ENCODE measurements at regions not wholly inside any gene's neighbourhood (a gene's known extent, or its start where the extent isn't known, plus 50 kb on each side); places are given as distances from the start of the nearest gene placed in this dataset.

DNA sequence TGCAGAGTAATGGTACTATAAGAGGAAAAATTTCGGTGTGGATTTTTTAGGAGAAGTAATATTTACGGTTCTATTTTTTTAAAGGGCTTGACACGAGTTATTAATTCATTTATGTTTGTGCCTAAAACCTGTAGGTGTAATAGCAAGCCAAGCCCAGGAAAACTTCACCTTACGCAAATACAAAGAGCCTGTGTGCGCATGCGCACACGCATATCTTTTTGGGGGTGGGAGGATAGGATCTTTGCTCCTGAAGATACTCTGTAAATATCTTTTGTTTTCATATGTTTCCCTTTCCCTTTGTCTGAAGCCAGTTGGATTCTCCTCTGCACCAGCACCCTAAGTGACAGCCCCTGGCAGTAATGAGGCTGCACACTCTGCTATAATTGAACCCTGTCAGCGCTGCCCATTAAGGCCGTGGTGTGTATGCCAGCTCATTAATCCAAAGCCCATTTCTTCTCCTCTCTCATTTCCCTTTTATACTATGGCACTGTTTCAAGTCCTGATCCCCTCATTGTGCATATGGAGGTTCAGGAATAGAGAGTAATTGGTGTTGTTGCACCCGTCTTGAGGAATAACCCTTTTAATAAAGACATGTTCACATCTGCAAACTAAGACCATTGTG is 327.2 kb upstream of the E2F7 start:
- intact Hi-C loops (cut with micrococcal nuclease; ENCODE audit: unreplicated experiment) = no loop called here
- CTCF ChIA-PET = interaction anchor here (1.3 kb wide), 1 partner anchor 16 kb away, joined by 3 read pairs; no protein-coding TSS in a partner anchor
- 47% methylated on average over 10 of the region's 10 CpGs for WGBS (ENCODE audit: insufficient coverage, insufficient replicate concordance, low lambda C conversion rate, missing lambda C conversion rate)

More for the DNA sequence above, 327.2 kb upstream of the E2F7 start:
- no peaks in the 10 kb centered on the region for H3K36me3 ChIP-seq (ENCODE audit: control insufficient read depth in 2 of 2, insufficient read depth in 2 of 2, low read length in 1 of 2)
- TF ChIP-seq ZNF622 (IDR thresholded peaks at IDR 0.05) (no peak), KLF5 (IDR thresholded peaks at IDR 0.05; ENCODE audit: partially characterized antibody) (no peak), CHD4 (IDR thresholded peaks at IDR 0.05) (no peak), SRF (IDR thresholded peaks at IDR 0.05; ENCODE audit: low read depth in 2 of 2, low read length in 2 of 2) (no peak), MYB (IDR thresholded peaks at IDR 0.05; ENCODE audit: borderline replicate concordance, low read depth, low read length) (no peak), CREB1 (IDR thresholded peaks at IDR 0.05; ENCODE audit: low read depth) (no peak), KDM1A (IDR thresholded peaks at IDR 0.05; ENCODE audit: borderline replicate concordance) (no peak), ZNF24 (IDR thresholded peaks at IDR 0.05) (no peak), ZNF274 (IDR thresholded peaks at IDR 0.05; ENCODE audit: insufficient read depth, insufficient read length) (no peak), NR2C1 (IDR thresholded peaks at IDR 0.05) (no peak), GATAD2B (conservative IDR thresholded peaks at IDR 0.05; ENCODE audit: low read depth) (no peak)
- TF ChIP-seq, protein P1, sequence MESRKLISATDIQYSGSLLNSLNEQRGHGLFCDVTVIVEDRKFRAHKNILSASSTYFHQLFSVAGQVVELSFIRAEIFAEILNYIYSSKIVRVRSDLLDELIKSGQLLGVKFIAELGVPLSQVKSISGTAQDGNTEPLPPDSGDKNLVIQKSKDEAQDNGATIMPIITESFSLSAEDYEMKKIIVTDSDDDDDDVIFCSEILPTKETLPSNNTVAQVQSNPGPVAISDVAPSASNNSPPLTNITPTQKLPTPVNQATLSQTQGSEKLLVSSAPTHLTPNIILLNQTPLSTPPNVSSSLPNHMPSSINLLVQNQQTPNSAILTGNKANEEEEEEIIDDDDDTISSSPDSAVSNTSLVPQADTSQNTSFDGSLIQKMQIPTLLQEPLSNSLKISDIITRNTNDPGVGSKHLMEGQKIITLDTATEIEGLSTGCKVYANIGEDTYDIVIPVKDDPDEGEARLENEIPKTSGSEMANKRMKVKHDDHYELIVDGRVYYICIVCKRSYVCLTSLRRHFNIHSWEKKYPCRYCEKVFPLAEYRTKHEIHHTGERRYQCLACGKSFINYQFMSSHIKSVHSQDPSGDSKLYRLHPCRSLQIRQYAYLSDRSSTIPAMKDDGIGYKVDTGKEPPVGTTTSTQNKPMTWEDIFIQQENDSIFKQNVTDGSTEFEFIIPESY (IDR thresholded peaks at IDR 0.05) = no peak
- TF ChIP-seq, protein P2, sequence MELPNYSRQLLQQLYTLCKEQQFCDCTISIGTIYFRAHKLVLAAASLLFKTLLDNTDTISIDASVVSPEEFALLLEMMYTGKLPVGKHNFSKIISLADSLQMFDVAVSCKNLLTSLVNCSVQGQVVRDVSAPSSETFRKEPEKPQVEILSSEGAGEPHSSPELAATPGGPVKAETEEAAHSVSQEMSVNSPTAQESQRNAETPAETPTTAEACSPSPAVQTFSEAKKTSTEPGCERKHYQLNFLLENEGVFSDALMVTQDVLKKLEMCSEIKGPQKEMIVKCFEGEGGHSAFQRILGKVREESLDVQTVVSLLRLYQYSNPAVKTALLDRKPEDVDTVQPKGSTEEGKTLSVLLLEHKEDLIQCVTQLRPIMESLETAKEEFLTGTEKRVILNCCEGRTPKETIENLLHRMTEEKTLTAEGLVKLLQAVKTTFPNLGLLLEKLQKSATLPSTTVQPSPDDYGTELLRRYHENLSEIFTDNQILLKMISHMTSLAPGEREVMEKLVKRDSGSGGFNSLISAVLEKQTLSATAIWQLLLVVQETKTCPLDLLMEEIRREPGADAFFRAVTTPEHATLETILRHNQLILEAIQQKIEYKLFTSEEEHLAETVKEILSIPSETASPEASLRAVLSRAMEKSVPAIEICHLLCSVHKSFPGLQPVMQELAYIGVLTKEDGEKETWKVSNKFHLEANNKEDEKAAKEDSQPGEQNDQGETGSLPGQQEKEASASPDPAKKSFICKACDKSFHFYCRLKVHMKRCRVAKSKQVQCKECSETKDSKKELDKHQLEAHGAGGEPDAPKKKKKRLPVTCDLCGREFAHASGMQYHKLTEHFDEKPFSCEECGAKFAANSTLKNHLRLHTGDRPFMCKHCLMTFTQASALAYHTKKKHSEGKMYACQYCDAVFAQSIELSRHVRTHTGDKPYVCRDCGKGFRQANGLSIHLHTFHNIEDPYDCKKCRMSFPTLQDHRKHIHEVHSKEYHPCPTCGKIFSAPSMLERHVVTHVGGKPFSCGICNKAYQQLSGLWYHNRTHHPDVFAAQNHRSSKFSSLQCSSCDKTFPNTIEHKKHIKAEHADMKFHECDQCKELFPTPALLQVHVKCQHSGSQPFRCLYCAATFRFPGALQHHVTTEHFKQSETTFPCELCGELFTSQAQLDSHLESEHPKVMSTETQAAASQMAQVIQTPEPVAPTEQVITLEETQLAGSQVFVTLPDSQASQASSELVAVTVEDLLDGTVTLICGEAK (IDR thresholded peaks at IDR 0.05; ENCODE audit: borderline replicate concordance) = no peak
- TF ChIP-seq, protein P3, sequence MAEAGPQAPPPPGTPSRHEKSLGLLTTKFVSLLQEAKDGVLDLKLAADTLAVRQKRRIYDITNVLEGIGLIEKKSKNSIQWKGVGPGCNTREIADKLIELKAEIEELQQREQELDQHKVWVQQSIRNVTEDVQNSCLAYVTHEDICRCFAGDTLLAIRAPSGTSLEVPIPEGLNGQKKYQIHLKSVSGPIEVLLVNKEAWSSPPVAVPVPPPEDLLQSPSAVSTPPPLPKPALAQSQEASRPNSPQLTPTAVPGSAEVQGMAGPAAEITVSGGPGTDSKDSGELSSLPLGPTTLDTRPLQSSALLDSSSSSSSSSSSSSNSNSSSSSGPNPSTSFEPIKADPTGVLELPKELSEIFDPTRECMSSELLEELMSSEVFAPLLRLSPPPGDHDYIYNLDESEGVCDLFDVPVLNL (IDR thresholded peaks at IDR 0.05; ENCODE audit: low read depth, low read length) = no peak
- H3K27ac ChIP-seq (ENCODE audit: control insufficient read depth, insufficient read depth) = no peak overlapping the region
- H3K4me2 ChIP-seq (ENCODE audit: control insufficient read depth, insufficient read depth) = no peak overlapping the region
- H3K4me3 ChIP-seq = no peak overlapping the region
- no peaks in the 10 kb centered on the region for H3K79me2 ChIP-seq (ENCODE audit: control insufficient read depth, insufficient read depth, low read length)
- in situ Hi-C loops (cut with MboI) = no loop called here
- SMC1A ChIA-PET (ENCODE audit: uncharacterized antibody, unreplicated experiment) = interaction anchor here (0.6 kb wide), 1 partner anchor 62 kb away, joined by 3 read pairs; no protein-coding TSS in a partner anchor
- RAD21 ChIA-PET (ENCODE audit: unreplicated experiment) = no interaction called here
- ATAC-seq = no peak
- no peaks in the 10 kb centered on the region for H3K9me3 ChIP-seq (replicated peaks; ENCODE audit: control insufficient read depth, insufficient read depth, low read length)
- H3K4me1 ChIP-seq (ENCODE audit: control insufficient read depth, insufficient read depth, low read length) = no peaks in the 10 kb centered on the region
- FAIRE-seq = no peak
- DNase-seq (ENCODE audit: low read depth, low spot score) = no peak
- no peaks in the 10 kb centered on the region for H3K27me3 ChIP-seq (replicated peaks in 1 of 2; ENCODE audit: control insufficient read depth in 2 of 2, insufficient read depth in 2 of 2, low read length in 1 of 2)
- BruUV-seq (replicated peaks) = no TSS peak
- H4K20me1 ChIP-seq (ENCODE audit: control insufficient read depth, insufficient read depth) = no peaks in the 10 kb centered on the region
- no peak overlapping the region for H2AFZ ChIP-seq (ENCODE audit: control insufficient read depth, low read depth, low read length)
- POLR2A ChIA-PET = no interaction called here
- no peak overlapping the region for H3K9ac ChIP-seq (ENCODE audit: control insufficient read depth, insufficient read depth, low read length)

Measured in GM12878 (cell line).